ENCODE measurements at regions not wholly inside any gene's neighbourhood (a gene's known extent, or its start where the extent isn't known, plus 50 kb on each side); places are given as distances from the start of the nearest gene placed in this dataset.

- TF ChIP-seq EZH2 (IDR thresholded peaks at IDR 0.05; ENCODE audit: insufficient read depth, poor library complexity, severe bottlenecking) (no peak), EZH2phosphoT487 (IDR thresholded peaks at IDR 0.05; ENCODE audit: insufficient read depth, low read depth) (no peak)
These were observed 354.2 kb downstream of the RBM43 start for GRCh38 chr2:150907466-150907865.
